Adrenal gland (tissue), 5 donors: ENCODE measurements at regions not wholly inside any gene's neighbourhood (a gene's known extent, or its start where the extent isn't known, plus 50 kb on each side); places are given as distances from the start of the nearest gene placed in this dataset.

Source experiments
- POLR2A ChIP-seq, 2 donors: fragments of 450-650 bp; IDR thresholded peaks; one replicate each; pipeline ENCODE4 v1.6.1; 2017; ENCODE audit warnings: antibody characterized with exemption in 2 of 2, mild to moderate bottlenecking in 2 of 2, moderate library complexity in 1 of 2
- TF ChIP-seq, protein P1 (sequence below), 6 experiments: fragments of 450-650 bp in 4 of 6; fragments of 200-600 bp in 2 of 6; sonication (generic) in 1 of 6; IDR thresholded peaks; 1 replicate in 5 of 6; 2 replicates in 1 of 6; pipeline versions ENCODE4 v1.5.1 to v1.8.0; 2016 to 2021; ENCODE audit warnings: antibody characterized with exemption in 6 of 6, mild to moderate bottlenecking in 2 of 6, moderate library complexity in 1 of 6
- donor health status: DM: no; HTN: no; CAD: no.

DNA sequence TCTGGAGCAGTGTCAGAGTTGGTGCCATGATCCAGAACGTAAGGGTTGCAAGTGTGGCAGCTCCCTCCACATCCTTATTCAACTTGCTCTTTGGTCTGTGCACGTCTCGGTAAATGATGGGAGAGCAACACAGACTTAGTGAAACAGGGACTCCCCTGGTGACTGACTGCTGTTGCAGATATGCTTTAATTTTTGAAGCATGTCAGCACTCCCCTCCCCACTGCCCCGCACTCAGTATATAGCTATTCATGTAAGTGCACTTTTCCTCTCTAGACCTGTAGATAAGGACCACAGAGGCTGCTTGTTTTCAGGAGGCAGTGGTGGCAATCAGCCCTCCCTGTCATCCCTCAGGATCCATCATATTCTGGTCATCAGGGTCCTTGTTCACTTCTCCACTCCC lies 470.9 kb downstream of the IRS2 start:
- TF ChIP-seq, protein P1, sequence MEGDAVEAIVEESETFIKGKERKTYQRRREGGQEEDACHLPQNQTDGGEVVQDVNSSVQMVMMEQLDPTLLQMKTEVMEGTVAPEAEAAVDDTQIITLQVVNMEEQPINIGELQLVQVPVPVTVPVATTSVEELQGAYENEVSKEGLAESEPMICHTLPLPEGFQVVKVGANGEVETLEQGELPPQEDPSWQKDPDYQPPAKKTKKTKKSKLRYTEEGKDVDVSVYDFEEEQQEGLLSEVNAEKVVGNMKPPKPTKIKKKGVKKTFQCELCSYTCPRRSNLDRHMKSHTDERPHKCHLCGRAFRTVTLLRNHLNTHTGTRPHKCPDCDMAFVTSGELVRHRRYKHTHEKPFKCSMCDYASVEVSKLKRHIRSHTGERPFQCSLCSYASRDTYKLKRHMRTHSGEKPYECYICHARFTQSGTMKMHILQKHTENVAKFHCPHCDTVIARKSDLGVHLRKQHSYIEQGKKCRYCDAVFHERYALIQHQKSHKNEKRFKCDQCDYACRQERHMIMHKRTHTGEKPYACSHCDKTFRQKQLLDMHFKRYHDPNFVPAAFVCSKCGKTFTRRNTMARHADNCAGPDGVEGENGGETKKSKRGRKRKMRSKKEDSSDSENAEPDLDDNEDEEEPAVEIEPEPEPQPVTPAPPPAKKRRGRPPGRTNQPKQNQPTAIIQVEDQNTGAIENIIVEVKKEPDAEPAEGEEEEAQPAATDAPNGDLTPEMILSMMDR (IDR thresholded peaks at IDR 0.05): no peak
- no peak for TF ChIP-seq POLR2A (IDR thresholded peaks at IDR 0.05)
